Endothelial cell of umbilical vein (primary cell): ENCODE measurements at regions not wholly inside any gene's neighbourhood (a gene's known extent, or its start where the extent isn't known, plus 50 kb on each side); places are given as distances from the start of the nearest gene placed in this dataset.

Experiments
- BruUV-seq: library from RNA; stranded (reverse); fragments of 400-500 nt; replicated peaks from 2 replicates; lab custom pipeline; 2021; lab: Mats Ljungman, UMichigan
- CTCF ChIA-PET: fragments of 300-600, 350-600 bp; sonication (Branson Sonifier 250); formaldehyde crosslinking; loops from one replicate; lab custom pipeline; 2021; ENCODE audit warnings: antibody characterized with exemption, inconsistent platforms; lab: Charles Lee
- POLR2A ChIA-PET: fragments of 300-600, 350-600 bp; sonication (Branson Sonifier 250); formaldehyde crosslinking; loops from one replicate; lab custom pipeline; 2021; ENCODE audit warnings: antibody characterized with exemption, inconsistent platforms; lab: Charles Lee
- DNase-seq: peaks from one replicate; pipeline ENCODE4 v3.0.0-alpha.2; 2011; ENCODE audit warnings: low read depth, low spot score
- FAIRE-seq: peaks from 2 replicates; lab custom pipeline; 2011; peaks lifted over from hg19 to GRCh38; lab: Jason Lieb, UNC
- H2AFZ ChIP-seq: 2 replicates; pipeline ENCODE4 v1.6.0; 2012; ENCODE audit warnings: low read depth, low read length, control low read depth, inconsistent platforms
- H3K27ac ChIP-seq: 2 replicates; pipeline ENCODE4 v1.5.1; 2011; ENCODE audit warnings: low read depth, mild to moderate bottlenecking, control low read depth, low read length, moderate library complexity; ENCODE audit not compliant: insufficient read depth
- H3K27me3 ChIP-seq, 2 experiments: 2 replicates each; pipeline versions ENCODE4 v1.6.0 to v1.6.1; 2011; ENCODE audit warnings: low read length in 2 of 2, mixed read lengths in 1 of 2; ENCODE audit not compliant: control insufficient read depth in 2 of 2, insufficient read depth in 2 of 2
- H3K36me3 ChIP-seq, 2 experiments: 2 replicates in 1 of 2; 3 replicates in 1 of 2; pipeline ENCODE4 v1.5.1; 2011; ENCODE audit warnings: low read length in 2 of 2, mild to moderate bottlenecking in 1 of 2, moderate library complexity in 1 of 2; ENCODE audit not compliant: control insufficient read depth in 2 of 2, insufficient read depth in 2 of 2; ENCODE audit errors: extremely low read depth in 1 of 2
- H3K4me1 ChIP-seq: 3 replicates; pipeline ENCODE4 v1.5.1; 2011; ENCODE audit warnings: mild to moderate bottlenecking, low read length; ENCODE audit not compliant: control insufficient read depth, insufficient read depth; ENCODE audit errors: extremely low read depth
- H3K4me2 ChIP-seq: 2 replicates; pipeline ENCODE4 v1.6.1; 2011; ENCODE audit warnings: low read length, control low read depth, mixed read lengths; ENCODE audit not compliant: insufficient read depth
- H3K4me3 ChIP-seq, 3 experiments: fragments of 200-600 bp in 1 of 3; sonication (generic), shearing (Covaris generic) in 1 of 3; replicated peaks in 1 of 3; 2 replicates each; pipeline ENCODE4 v1.5.1; 2011 to 2016; ENCODE audit warnings: control low read depth in 3 of 3, low read length in 3 of 3, mild to moderate bottlenecking in 2 of 3, inconsistent platforms in 1 of 3, low read depth in 1 of 3, moderate library complexity in 1 of 3; ENCODE audit not compliant: insufficient read depth in 1 of 3
- H3K79me2 ChIP-seq: 2 replicates; pipeline ENCODE4 v1.6.0; 2012; ENCODE audit warnings: low read length, inconsistent platforms; ENCODE audit not compliant: control insufficient read depth, insufficient read depth
- H3K9ac ChIP-seq: replicated peaks from 2 replicates; pipeline ENCODE3; 2011; ENCODE audit warnings: low read length, control low read depth; ENCODE audit not compliant: insufficient read depth; ENCODE audit errors: extremely low read depth
- H3K9me1 ChIP-seq: replicated peaks from 3 replicates; pipeline ENCODE4 v1.6.0; 2011; ENCODE audit warnings: mild to moderate bottlenecking, low read length; ENCODE audit not compliant: control insufficient read depth, insufficient read depth; ENCODE audit errors: extremely low read depth
- H3K9me3 ChIP-seq: replicated peaks from 2 replicates; pipeline ENCODE4 v1.5.1; 2012; ENCODE audit warnings: low read length, inconsistent platforms; ENCODE audit not compliant: control insufficient read depth, insufficient read depth
- H4K20me1 ChIP-seq: replicated peaks from 2 replicates; pipeline ENCODE3; 2011; ENCODE audit warnings: mild to moderate bottlenecking, low read length; ENCODE audit not compliant: control insufficient read depth, insufficient read depth; ENCODE audit errors: extremely low read depth
- CTCF ChIP-seq, 2 donors: IDR thresholded peaks; 1 replicate in 1 of 2; 2 replicates in 1 of 2; pipeline ENCODE4 v1.5.1; 2011; ENCODE audit warnings: low read length in 2 of 2, mild to moderate bottlenecking in 2 of 2, moderate library complexity in 2 of 2, control low read depth in 1 of 2, inconsistent platforms in 1 of 2, low read depth in 1 of 2; ENCODE audit not compliant: insufficient read depth in 1 of 2; ENCODE audit errors: extremely low read depth in 1 of 2
- EZH2 ChIP-seq: IDR thresholded peaks from 2 replicates; pipeline ENCODE4 v1.6.1; 2012; ENCODE audit warnings: borderline replicate concordance, low read depth, mild to moderate bottlenecking, moderate library complexity, low read length, inconsistent platforms; ENCODE audit not compliant: severe bottlenecking
- FOS ChIP-seq: IDR thresholded peaks from 2 replicates; pipeline ENCODE4 v1.6.1; 2011; ENCODE audit warnings: mild to moderate bottlenecking, low read length, moderate library complexity, borderline replicate concordance; ENCODE audit not compliant: insufficient read depth
- GATA2 ChIP-seq: IDR thresholded peaks from 2 replicates; pipeline ENCODE4 v1.7.0; 2011; ENCODE audit warnings: low read depth, mild to moderate bottlenecking, moderate library complexity, mixed read lengths, low read length; ENCODE audit not compliant: insufficient read length, insufficient read depth
- JUN ChIP-seq: IDR thresholded peaks from 2 replicates; pipeline ENCODE4 v1.6.1; 2011; ENCODE audit warnings: borderline replicate concordance, low read depth; ENCODE audit not compliant: insufficient read length, insufficient read depth
- MAX ChIP-seq: IDR thresholded peaks from 2 replicates; pipeline ENCODE4 v1.6.1; 2011; ENCODE audit not compliant: insufficient read depth, insufficient read length
- MYC ChIP-seq: IDR thresholded peaks from one replicate; pipeline ENCODE4 v1.6.1; 2011; ENCODE audit warnings: mild to moderate bottlenecking, low read depth, low read length
- POLR2A ChIP-seq: IDR thresholded peaks from 2 replicates; pipeline ENCODE4 v1.6.1; 2012; ENCODE audit warnings: low read depth, mild to moderate bottlenecking, control low read depth, low read length
- POLR2AphosphoS5 ChIP-seq: IDR thresholded peaks from 2 replicates; pipeline ENCODE4 v1.6.1; 2012; ENCODE audit warnings: low read depth, mild to moderate bottlenecking, control low read depth, low read length, moderate library complexity; ENCODE audit not compliant: insufficient read depth
- dilution Hi-C: fragments of 300-500 bp; cut with MboI; formaldehyde crosslinking; loops from one replicate; pipeline ENCODE4 v1.15.0; 2019; ENCODE audit warnings: low sequenced_read_pairs; ENCODE audit not compliant: extremely low pct_ligation_motif_present
- intact Hi-C: fragments of 100-400 bp; cut with micrococcal nuclease; formaldehyde crosslinking; loops from one replicate; pipeline ENCODE4 v1.10.0; 2022

- Histone ChIP-seq H4K20me1 (no peaks in the 10 kb centered on the region), H3K36me3 (no peaks in the 10 kb centered on the region), H3K4me2 (no peak overlapping the region), H3K27me3 (no peaks in the 10 kb centered on the region), H3K9ac (no peak overlapping the region), H2AFZ (no peak overlapping the region), H3K4me3 (no peak overlapping the region), H3K9me1 (no peaks in the 10 kb centered on the region), H3K27ac (no peak overlapping the region), H3K79me2 (no peaks in the 10 kb centered on the region), H3K9me3 (no peaks in the 10 kb centered on the region), H3K4me1 (no peaks in the 10 kb centered on the region)
- BruUV-seq, result no TSS peak
- dilution Hi-C loops, result no loop called here
- no peak for TF ChIP-seq POLR2AphosphoS5
- TF ChIP-seq MAX, result no peak
- TF ChIP-seq JUN, result no peak
- TF ChIP-seq EZH2, result no peak
- TF ChIP-seq POLR2A, result no peak
- TF ChIP-seq CTCF (IDR thresholded peaks at IDR 0.05; ENCODE audit: extremely low read depth in 1 of 2, insufficient read depth in 1 of 2, low read depth in 1 of 2, low read length in 2 of 2), result no peak
- TF ChIP-seq FOS, result no peak
- no peak for TF ChIP-seq MYC
- no peak for TF ChIP-seq GATA2
- FAIRE-seq (no peak), DNase-seq (no peak)
- intact Hi-C loops, result no loop called here
- CTCF ChIA-PET, result no interaction called here
- POLR2A ChIA-PET, result no interaction called here
Observed at GRCh38 chr7:41814888-41815287, 112.0 kb upstream of the INHBA start.
